MM.1S (cell line): ENCODE measurements at regions not wholly inside any gene's neighbourhood (a gene's known extent, or its start where the extent isn't known, plus 50 kb on each side); places are given as distances from the start of the nearest gene placed in this dataset.

Experiments used
- EZH2 ChIP-seq: fragments of 300-600 bp; sonication (generic); optimal IDR thresholded peaks from 2 replicates; pipeline ENCODE3; 2017; ENCODE audit warnings: low read depth, mild to moderate bottlenecking, antibody characterized with exemption, low read length, mixed read lengths
- EZH2phosphoT487 ChIP-seq: fragments of 300-600 bp; sonication (generic); IDR thresholded peaks from 2 replicates; pipeline ENCODE4 v1.6.1; 2018; ENCODE audit warnings: antibody characterized with exemption, low read length
- TF ChIP-seq, protein P1 (sequence below): fragments of 300-600 bp; sonication (generic); IDR thresholded peaks from 2 replicates; pipeline ENCODE4 v1.5.1; 2016; ENCODE audit warnings: antibody characterized with exemption, low read length, mixed read lengths

GRCh38 chr4:4937926-4938325 lies 78.5 kb downstream of the MSX1 start:
- TF ChIP-seq, protein P1, sequence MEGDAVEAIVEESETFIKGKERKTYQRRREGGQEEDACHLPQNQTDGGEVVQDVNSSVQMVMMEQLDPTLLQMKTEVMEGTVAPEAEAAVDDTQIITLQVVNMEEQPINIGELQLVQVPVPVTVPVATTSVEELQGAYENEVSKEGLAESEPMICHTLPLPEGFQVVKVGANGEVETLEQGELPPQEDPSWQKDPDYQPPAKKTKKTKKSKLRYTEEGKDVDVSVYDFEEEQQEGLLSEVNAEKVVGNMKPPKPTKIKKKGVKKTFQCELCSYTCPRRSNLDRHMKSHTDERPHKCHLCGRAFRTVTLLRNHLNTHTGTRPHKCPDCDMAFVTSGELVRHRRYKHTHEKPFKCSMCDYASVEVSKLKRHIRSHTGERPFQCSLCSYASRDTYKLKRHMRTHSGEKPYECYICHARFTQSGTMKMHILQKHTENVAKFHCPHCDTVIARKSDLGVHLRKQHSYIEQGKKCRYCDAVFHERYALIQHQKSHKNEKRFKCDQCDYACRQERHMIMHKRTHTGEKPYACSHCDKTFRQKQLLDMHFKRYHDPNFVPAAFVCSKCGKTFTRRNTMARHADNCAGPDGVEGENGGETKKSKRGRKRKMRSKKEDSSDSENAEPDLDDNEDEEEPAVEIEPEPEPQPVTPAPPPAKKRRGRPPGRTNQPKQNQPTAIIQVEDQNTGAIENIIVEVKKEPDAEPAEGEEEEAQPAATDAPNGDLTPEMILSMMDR: no peak
- TF ChIP-seq EZH2 (no peak), EZH2phosphoT487 (no peak)
